ENCODE measurements at regions not wholly inside any gene's neighbourhood (a gene's known extent, or its start where the extent isn't known, plus 50 kb on each side); places are given as distances from the start of the nearest gene placed in this dataset.
"Not testable (repeated sequence)": the region's sequence is repeated elsewhere in the genome, so short reads cannot be mapped to it uniquely, and the experiment has no call there.

- Histone ChIP-seq H3K4me3 (ENCODE audit: low read length) (no peak overlapping the region), H3K27me3 (ENCODE audit: low read length) (no peaks in the 10 kb centered on the region), H3F3A (ENCODE audit: low read length, unreplicated experiment) (no peaks in the 10 kb centered on the region), H3K79me2 (ENCODE audit: low read length) (no peaks in the 10 kb centered on the region), H3K4me1 (ENCODE audit: insufficient read depth, low read length) (no peaks in the 10 kb centered on the region), H3K27ac (ENCODE audit: low read length) (no peak overlapping the region), H3K36me3 (ENCODE audit: low read depth, low read length) (no peaks in the 10 kb centered on the region), H3K9me2 (replicated peaks; ENCODE audit: low read length) (no peaks in the 10 kb centered on the region), H3K9me3 (ENCODE audit: low read length) (no peaks in the 10 kb centered on the region), H3K9ac (ENCODE audit: low read length) (no peak overlapping the region), H3K4me2 (ENCODE audit: low read length) (no peak overlapping the region), H4K20me1 (ENCODE audit: low read length) (no peaks in the 10 kb centered on the region), H2AFZ (ENCODE audit: low read length) (no peak overlapping the region)
- TF ChIP-seq EZH2 (IDR thresholded peaks at IDR 0.05; ENCODE audit: low read length, unreplicated experiment) (no peak), CTCF (conservative IDR thresholded peaks at IDR 0.05; ENCODE audit: low read depth, low read length) (no peak), EZH2phosphoT487 (IDR thresholded peaks at IDR 0.05; ENCODE audit: borderline replicate concordance, low read length) (no peak)
- ATAC-seq = no peak
- intact Hi-C loops (cut with micrococcal nuclease) = no loop called here
- BruUV-seq (replicated peaks) = no TSS peak
- ChIA-PET POLR2A (ENCODE audit: unreplicated experiment) (no interaction called here), CTCF (interaction anchor here (0.6 kb wide), 1 partner anchor 839 kb away, joined by 3 read pairs; no protein-coding TSS in a partner anchor)
- DNase-seq = no peak
Observed at GRCh38 chr6:130558131-130558530, 192.3 kb downstream of the TMEM200A start.

- no peak overlapping the region for H3K4me3 ChIP-seq (ENCODE audit: low read length)
- no peaks in the 10 kb centered on the region for H3K4me1 ChIP-seq (ENCODE audit: insufficient read depth, low read length)
- POLR2A ChIA-PET (ENCODE audit: unreplicated experiment) = no interaction called here
- H3K27me3 ChIP-seq (ENCODE audit: low read length) = no peaks in the 10 kb centered on the region
- H3K9ac ChIP-seq (ENCODE audit: low read length) = no peak overlapping the region
- intact Hi-C loops (cut with micrococcal nuclease) = no loop called here
- no TSS peak for BruUV-seq (replicated peaks)
- ATAC-seq (no peak), DNase-seq (no peak)
- no peaks in the 10 kb centered on the region for H4K20me1 ChIP-seq (ENCODE audit: low read length)
- H3K4me2 ChIP-seq (ENCODE audit: low read length) = no peak overlapping the region
- no peaks in the 10 kb centered on the region for H3K36me3 ChIP-seq (ENCODE audit: low read depth, low read length)
- H3K79me2 ChIP-seq (ENCODE audit: low read length) = no peaks in the 10 kb centered on the region
- H3K9me2 ChIP-seq (replicated peaks; ENCODE audit: low read length) = no peaks in the 10 kb centered on the region
- CTCF ChIA-PET = no interaction called here
- no peak overlapping the region for H3K27ac ChIP-seq (ENCODE audit: low read length)
- H3F3A ChIP-seq (ENCODE audit: low read length, unreplicated experiment) = no peaks in the 10 kb centered on the region
- no peak for TF ChIP-seq EZH2 (IDR thresholded peaks at IDR 0.05; ENCODE audit: low read length, unreplicated experiment)
- H2AFZ ChIP-seq (ENCODE audit: low read length) = no peak overlapping the region
- H3K9me3 ChIP-seq (ENCODE audit: low read length) = no peaks in the 10 kb centered on the region
Observed at GRCh38 chr6:130559166-130559565, 193.3 kb downstream of the TMEM200A start.

GRCh38 chr6:130560231-130560630 is 194.4 kb downstream of the TMEM200A start:
- H3K36me3 ChIP-seq (ENCODE audit: low read depth, low read length) = no peaks in the 10 kb centered on the region
- no peak for TF ChIP-seq EZH2 (IDR thresholded peaks at IDR 0.05; ENCODE audit: low read length, unreplicated experiment)
- TF ChIP-seq CTCF (conservative IDR thresholded peaks at IDR 0.05; ENCODE audit: low read depth, low read length) = no peak
- TF ChIP-seq EZH2phosphoT487 (IDR thresholded peaks at IDR 0.05; ENCODE audit: borderline replicate concordance, low read length) = no peak
- BruUV-seq (replicated peaks) = no TSS peak
- ChIA-PET POLR2A (ENCODE audit: unreplicated experiment) (interaction anchor here (0.6 kb wide), 1 partner anchor 294 kb away, joined by 5 read pairs; no protein-coding TSS in a partner anchor), CTCF (no interaction called here)
- H3F3A ChIP-seq (ENCODE audit: low read length, unreplicated experiment) = no peaks in the 10 kb centered on the region
- DNase-seq (no peak), ATAC-seq (no peak)
- no peaks in the 10 kb centered on the region for H3K27me3 ChIP-seq (ENCODE audit: low read length)
- no peaks in the 10 kb centered on the region for H3K9me2 ChIP-seq (replicated peaks; ENCODE audit: low read length)
- H3K4me1 ChIP-seq (ENCODE audit: insufficient read depth, low read length) = no peaks in the 10 kb centered on the region
- H2AFZ ChIP-seq (ENCODE audit: low read length) = no peak overlapping the region
- H3K79me2 ChIP-seq (ENCODE audit: low read length) = no peaks in the 10 kb centered on the region
- no peak overlapping the region for H3K4me2 ChIP-seq (ENCODE audit: low read length)
- no peaks in the 10 kb centered on the region for H4K20me1 ChIP-seq (ENCODE audit: low read length)
- no peak overlapping the region for H3K9ac ChIP-seq (ENCODE audit: low read length)
- no peaks in the 10 kb centered on the region for H3K9me3 ChIP-seq (ENCODE audit: low read length)
- H3K4me3 ChIP-seq (ENCODE audit: low read length) = no peak overlapping the region
- intact Hi-C loops (cut with micrococcal nuclease) = no loop called here
- H3K27ac ChIP-seq (ENCODE audit: low read length) = no peak overlapping the region

GRCh38 chr6:130561159-130561558 is 195.3 kb downstream of the TMEM200A start:
- H3K36me3 ChIP-seq (ENCODE audit: low read depth, low read length); H3K4me2 ChIP-seq (ENCODE audit: low read length); H3K9ac ChIP-seq (ENCODE audit: low read length); H2AFZ ChIP-seq (ENCODE audit: low read length); H3K4me1 ChIP-seq (ENCODE audit: insufficient read depth, low read length); BruUV-seq (replicated peaks); H3K27me3 ChIP-seq (ENCODE audit: low read length); intact Hi-C loops (cut with micrococcal nuclease); H3K9me3 ChIP-seq (ENCODE audit: low read length); POLR2A ChIA-PET (ENCODE audit: unreplicated experiment); DNase-seq; H3K4me3 ChIP-seq (ENCODE audit: low read length); H3F3A ChIP-seq (ENCODE audit: low read length, unreplicated experiment); H3K9me2 ChIP-seq (replicated peaks; ENCODE audit: low read length); CTCF ChIA-PET; H3K27ac ChIP-seq (ENCODE audit: low read length); ATAC-seq; H4K20me1 ChIP-seq (ENCODE audit: low read length); H3K79me2 ChIP-seq (ENCODE audit: low read length): not testable (repeated sequence)

Measured in PC-3 (cell line).